Inferior parietal cortex (tissue), 1 donor: ENCODE measurements at regions not wholly inside any gene's neighbourhood (a gene's known extent, or its start where the extent isn't known, plus 50 kb on each side); places are given as distances from the start of the nearest gene placed in this dataset.
"Not testable (repeated sequence)": the region's sequence is repeated elsewhere in the genome, so short reads cannot be mapped to it uniquely, and the experiment has no call there.

Experiments
- DNase-seq: peaks from one replicate; pipeline ENCODE4 v3.0.0-alpha.2; 2016; ENCODE audit errors: extremely low spot score

- no peak for DNase-seq
Observed at GRCh38 chr10:60517805-60518204, 128.1 kb upstream of the ANK3 start.

GRCh38 chr10:60513281-60513680, 123.6 kb upstream of the ANK3 start:
- no peak for DNase-seq

- no peak for DNase-seq
Observed at GRCh38 chr10:60511477-60512229, 122.0 kb upstream of the ANK3 start.

GRCh38 chr10:60508831-60509230, 119.2 kb upstream of the ANK3 start:
- no peak for DNase-seq

GRCh38 chr10:60508037-60508436, 118.4 kb upstream of the ANK3 start:
- peak; percentile 66 for DNase-seq

- no peak for DNase-seq
Observed at GRCh38 chr10:60502621-60503020, 112.9 kb upstream of the ANK3 start.

GRCh38 chr10:60498985-60499384, 109.3 kb upstream of the ANK3 start:
- no peak for DNase-seq

GRCh38 chr10:60497364-60497763, 107.7 kb upstream of the ANK3 start:
- DNase-seq, result no peak

- DNase-seq, result no peak
Observed at GRCh38 chr10:60496181-60496580, 106.5 kb upstream of the ANK3 start.

GRCh38 chr10:60495338-60496055, 105.8 kb upstream of the ANK3 start:
- DNase-seq, result peak; percentile 46

GRCh38 chr10:60494774-60495173, 105.1 kb upstream of the ANK3 start:
- DNase-seq, result no peak

- DNase-seq, result no peak
Observed at GRCh38 chr10:60491162-60491561, 101.5 kb upstream of the ANK3 start.

- no peak for DNase-seq
Observed at GRCh38 chr10:60490013-60490412, 100.3 kb upstream of the ANK3 start.

- no peak for DNase-seq
Observed at GRCh38 chr10:60488111-60488669, 98.5 kb upstream of the ANK3 start.

GRCh38 chr10:60487543-60487942, 97.9 kb upstream of the ANK3 start:
- no peak for DNase-seq

GRCh38 chr10:60485025-60485424, 95.3 kb upstream of the ANK3 start:
- no peak for DNase-seq

GRCh38 chr10:60480865-60481563, 91.3 kb upstream of the ANK3 start:
- peak; percentile 85 for DNase-seq

- no peak for DNase-seq
Observed at GRCh38 chr10:60479305-60480020, 89.8 kb upstream of the ANK3 start.

- no peak for DNase-seq
Observed at GRCh38 chr10:60476451-60476850, 86.8 kb upstream of the ANK3 start.

- no peak for DNase-seq
Observed at GRCh38 chr10:60473557-60473956, 83.9 kb upstream of the ANK3 start.

- DNase-seq, result no peak
Observed at GRCh38 chr10:60470091-60470490, 80.4 kb upstream of the ANK3 start.

GRCh38 chr10:60469147-60469546, 79.5 kb upstream of the ANK3 start:
- not testable (repeated sequence) for DNase-seq
